GM10248 (cell line): ENCODE measurements at regions not wholly inside any gene's neighbourhood (a gene's known extent, or its start where the extent isn't known, plus 50 kb on each side); places are given as distances from the start of the nearest gene placed in this dataset.

Source experiments
- CTCF ChIA-PET: fragments of 300-600 bp; sonication (Branson Sonifier 250); formaldehyde crosslinking; extraction: SDS; loops from one replicate; lab custom pipeline; 2021; ENCODE audit warnings: antibody characterized with exemption; lab: Yijun Ruan, JAX
- POLR2A ChIA-PET: fragments of 350-650 bp; sonication (Branson Sonifier 250); formaldehyde crosslinking; extraction: SDS; loops from one replicate; lab custom pipeline; 2020; ENCODE audit warnings: antibody characterized with exemption; lab: Yijun Ruan, JAX
- DNase-seq: peaks from one replicate; pipeline ENCODE4 v3.0.0; 2012; ENCODE audit errors: extremely low spot score
- CTCF ChIP-seq: IDR thresholded peaks from 2 replicates; pipeline ENCODE4 v1.5.1; 2012; ENCODE audit warnings: mild to moderate bottlenecking, low read depth; ENCODE audit errors: extremely low read depth, missing control alignments, control extremely low read depth

- POLR2A ChIA-PET: no interaction called here
- DNase-seq: no peak
- no peak for TF ChIP-seq CTCF
- CTCF ChIA-PET: no interaction called here
These were observed 135.0 kb downstream of the BRD1 start for GRCh38 chr22:49692499-49693225.

- CTCF ChIA-PET: interaction anchor here (1.3 kb wide), 1 partner anchor 16 kb away, joined by 3 read pairs; no protein-coding TSS in a partner anchor
- POLR2A ChIA-PET: no interaction called here
- TF ChIP-seq CTCF: no peak
- no peak for DNase-seq
These were observed 136.4 kb downstream of the BRD1 start for GRCh38 chr22:49691256-49691655.

GRCh38 chr22:49690454-49690853 lies 137.2 kb downstream of the BRD1 start:
- ChIA-PET CTCF (interaction anchor here (1.3 kb wide), 1 partner anchor 17 kb away, joined by 3 read pairs; no protein-coding TSS in a partner anchor), POLR2A (no interaction called here)
- TF ChIP-seq CTCF: no peak
- DNase-seq: no peak

- CTCF ChIA-PET: interaction anchor here (1.3 kb wide), 1 partner anchor 17 kb away, joined by 3 read pairs; no protein-coding TSS in a partner anchor
- no peak for TF ChIP-seq CTCF
These were observed 137.8 kb downstream of the BRD1 start for GRCh38 chr22:49689858-49690257.

GRCh38 chr22:49689255-49689770 lies 138.4 kb downstream of the BRD1 start:
- no peak for TF ChIP-seq CTCF
- no peak for DNase-seq
- POLR2A ChIA-PET: no interaction called here
- CTCF ChIA-PET: no interaction called here

More at GRCh38 chr22:49689858-49690257, 137.8 kb downstream of the BRD1 start:
- DNase-seq: no peak
- POLR2A ChIA-PET: no interaction called here

GRCh38 chr22:49688516-49689254 lies 139.0 kb downstream of the BRD1 start:
- no peak for TF ChIP-seq CTCF
- CTCF ChIA-PET: no interaction called here
- POLR2A ChIA-PET: no interaction called here
- DNase-seq: no peak
